Peyer's patch (tissue), 4 donors: ENCODE measurements at regions not wholly inside any gene's neighbourhood (a gene's known extent, or its start where the extent isn't known, plus 50 kb on each side); places are given as distances from the start of the nearest gene placed in this dataset.
"Not testable (repeated sequence)": the region's sequence is repeated elsewhere in the genome, so short reads cannot be mapped to it uniquely, and the experiment has no call there.

ENCODE experiments used
- DNase-seq, 3 donors: peaks; one replicate each; pipeline ENCODE4 v3.0.0-alpha.2; 2017 to 2019
- H3K27ac ChIP-seq, 4 donors: fragments of 200-600 bp; sonication (generic); one replicate each; pipeline ENCODE4 v1.5.1; 2016 to 2019
- H3K27me3 ChIP-seq, 2 donors: fragments of 200-600 bp; sonication (generic); one replicate each; pipeline ENCODE4 v1.5.1; 2019
- H3K36me3 ChIP-seq, 3 donors: fragments of 200-600 bp; sonication (generic); one replicate each; pipeline ENCODE4 v1.5.1; 2016 to 2019
- H3K4me1 ChIP-seq, 4 donors: fragments of 200-600 bp; sonication (generic); one replicate each; pipeline ENCODE4 v1.5.1; 2016 to 2019
- H3K4me3 ChIP-seq, 4 donors: fragments of 200-600 bp; sonication (generic); 1 replicate in 3 of 4; 2 replicates in 1 of 4; pipeline ENCODE4 v1.5.1; 2016 to 2019; ENCODE audit warnings: mild to moderate bottlenecking in 1 of 4
- H3K9me3 ChIP-seq, 4 donors: fragments of 200-600 bp; sonication (generic); one replicate each; pipeline ENCODE4 v1.5.1; 2016 to 2019; ENCODE audit warnings: mild to moderate bottlenecking in 1 of 4
- POLR2A ChIP-seq, 2 donors: fragments of 450-650 bp; IDR thresholded peaks; one replicate each; pipeline ENCODE4 v1.5.1; 2017; ENCODE audit warnings: antibody characterized with exemption in 2 of 2, mild to moderate bottlenecking in 2 of 2, moderate library complexity in 2 of 2
- TF ChIP-seq, protein P1 (sequence below), 6 experiments: fragments of 450-650 bp in 4 of 6; fragments of 200-600 bp in 2 of 6; sonication (generic) in 1 of 6; IDR thresholded peaks; one replicate each; pipeline ENCODE4 v1.5.1; 2017 to 2019; ENCODE audit warnings: antibody characterized with exemption in 6 of 6, mild to moderate bottlenecking in 3 of 6, moderate library complexity in 1 of 6

DNA sequence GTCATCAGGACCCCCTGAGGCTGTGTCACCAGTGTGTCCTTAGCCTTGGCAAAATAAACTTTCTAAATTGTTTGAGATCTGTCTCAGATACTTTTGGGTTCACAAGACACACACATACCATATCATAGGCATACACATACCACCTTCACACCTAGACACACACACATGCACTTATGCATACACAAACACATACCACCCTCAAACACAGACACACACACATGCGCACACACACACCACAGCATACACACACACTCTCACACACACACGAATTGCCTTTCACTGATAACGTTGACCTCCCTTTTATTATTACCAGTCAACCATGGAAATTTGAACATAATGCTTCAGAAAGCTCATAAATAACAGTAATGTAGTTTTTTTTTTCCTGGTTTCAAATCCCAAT, 108.6 kb upstream of the MYLIP start:
- Histone ChIP-seq H3K36me3 (no peaks in the 10 kb centered on the region), H3K9me3 (no peaks in the 10 kb centered on the region), H3K27ac (no peak overlapping the region), H3K27me3 (no peaks in the 10 kb centered on the region), H3K4me3 (no peak overlapping the region), H3K4me1 (no peaks in the 10 kb centered on the region)
- no peak for DNase-seq
- TF ChIP-seq, protein P1, sequence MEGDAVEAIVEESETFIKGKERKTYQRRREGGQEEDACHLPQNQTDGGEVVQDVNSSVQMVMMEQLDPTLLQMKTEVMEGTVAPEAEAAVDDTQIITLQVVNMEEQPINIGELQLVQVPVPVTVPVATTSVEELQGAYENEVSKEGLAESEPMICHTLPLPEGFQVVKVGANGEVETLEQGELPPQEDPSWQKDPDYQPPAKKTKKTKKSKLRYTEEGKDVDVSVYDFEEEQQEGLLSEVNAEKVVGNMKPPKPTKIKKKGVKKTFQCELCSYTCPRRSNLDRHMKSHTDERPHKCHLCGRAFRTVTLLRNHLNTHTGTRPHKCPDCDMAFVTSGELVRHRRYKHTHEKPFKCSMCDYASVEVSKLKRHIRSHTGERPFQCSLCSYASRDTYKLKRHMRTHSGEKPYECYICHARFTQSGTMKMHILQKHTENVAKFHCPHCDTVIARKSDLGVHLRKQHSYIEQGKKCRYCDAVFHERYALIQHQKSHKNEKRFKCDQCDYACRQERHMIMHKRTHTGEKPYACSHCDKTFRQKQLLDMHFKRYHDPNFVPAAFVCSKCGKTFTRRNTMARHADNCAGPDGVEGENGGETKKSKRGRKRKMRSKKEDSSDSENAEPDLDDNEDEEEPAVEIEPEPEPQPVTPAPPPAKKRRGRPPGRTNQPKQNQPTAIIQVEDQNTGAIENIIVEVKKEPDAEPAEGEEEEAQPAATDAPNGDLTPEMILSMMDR (IDR thresholded peaks at IDR 0.05), result no peak
- TF ChIP-seq POLR2A (IDR thresholded peaks at IDR 0.05), result no peak

DNA sequence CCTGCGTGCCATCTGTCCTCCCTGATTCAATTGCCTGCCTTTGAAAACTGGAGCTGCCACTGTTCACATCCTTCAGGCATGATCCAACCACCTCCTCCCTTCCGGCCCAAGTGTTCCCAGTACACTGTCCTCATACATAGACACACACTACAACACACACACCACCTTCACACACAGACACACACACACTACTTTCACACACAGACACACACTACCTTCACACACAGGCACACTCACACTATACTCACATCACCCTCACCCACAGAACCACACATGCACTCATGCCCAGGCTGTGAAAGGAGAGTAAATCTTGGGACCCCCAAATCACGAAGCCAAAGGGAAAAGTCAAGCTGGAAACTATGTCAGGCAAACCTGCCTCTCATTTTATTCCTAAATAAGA, 109.4 kb upstream of the MYLIP start:
- DNase-seq, result no peak
- Histone ChIP-seq H3K4me1 (no peaks in the 10 kb centered on the region), H3K27ac (no peak overlapping the region), H3K4me3 (no peak overlapping the region), H3K27me3 (no peaks in the 10 kb centered on the region), H3K36me3 (no peaks in the 10 kb centered on the region), H3K9me3 (no peaks in the 10 kb centered on the region)
- no peak for TF ChIP-seq POLR2A (IDR thresholded peaks at IDR 0.05)
- TF ChIP-seq, protein P1 (IDR thresholded peaks at IDR 0.05), result no peak

DNA sequence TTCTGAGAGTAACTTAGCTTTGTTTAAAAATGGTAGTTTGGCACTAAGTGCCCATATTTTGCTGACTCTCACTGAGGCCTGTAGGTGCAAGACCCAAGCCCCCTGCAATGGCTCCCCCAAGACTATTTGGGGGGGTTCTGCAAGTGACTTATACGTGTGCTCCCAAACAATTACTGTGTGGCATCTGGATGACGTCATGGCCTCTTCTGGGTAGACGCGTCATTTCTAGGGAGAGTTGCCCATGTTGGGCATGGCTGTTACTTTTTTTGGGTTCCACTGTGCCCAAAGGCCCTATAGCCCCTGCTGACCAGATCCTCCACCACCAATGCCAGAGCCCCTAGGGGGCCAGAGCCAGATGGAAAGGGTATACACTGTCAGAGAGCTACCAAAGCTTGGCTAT, 110.3 kb upstream of the MYLIP start:
- TF ChIP-seq, protein P1 (IDR thresholded peaks at IDR 0.05), result no peak
- TF ChIP-seq POLR2A (IDR thresholded peaks at IDR 0.05), result no peak
- H3K27ac ChIP-seq, result no peak overlapping the region
- H3K4me1 ChIP-seq, result no peaks in the 10 kb centered on the region
- no peaks in the 10 kb centered on the region for H3K36me3 ChIP-seq
- H3K27me3 ChIP-seq, result no peaks in the 10 kb centered on the region
- no peak overlapping the region for H3K4me3 ChIP-seq
- no peak for DNase-seq
- H3K9me3 ChIP-seq, result no peaks in the 10 kb centered on the region

DNA sequence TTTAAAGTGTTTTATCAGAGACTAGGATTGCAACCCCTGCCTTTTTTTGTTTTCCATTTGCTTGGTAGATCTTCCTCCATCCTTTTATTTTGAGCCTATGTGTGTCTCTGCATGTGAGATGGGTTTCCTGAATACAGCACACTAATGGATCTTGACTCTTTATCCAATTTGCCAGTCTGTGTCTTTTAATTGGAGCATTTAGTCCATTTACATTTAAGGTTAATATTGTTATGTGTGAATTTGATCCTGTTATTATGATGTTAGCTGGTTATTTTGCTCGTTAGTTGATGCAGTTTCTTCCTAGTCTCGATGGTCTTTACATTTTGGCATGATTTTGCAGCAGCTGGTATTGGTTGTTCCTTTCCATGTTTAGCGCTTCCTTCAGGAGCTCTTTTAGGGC, 114.6 kb upstream of the MYLIP start:
- H3K9me3 ChIP-seq, H3K36me3 ChIP-seq, H3K27me3 ChIP-seq, H3K4me1 ChIP-seq, H3K27ac ChIP-seq, H3K4me3 ChIP-seq, DNase-seq: not testable (repeated sequence)

DNA sequence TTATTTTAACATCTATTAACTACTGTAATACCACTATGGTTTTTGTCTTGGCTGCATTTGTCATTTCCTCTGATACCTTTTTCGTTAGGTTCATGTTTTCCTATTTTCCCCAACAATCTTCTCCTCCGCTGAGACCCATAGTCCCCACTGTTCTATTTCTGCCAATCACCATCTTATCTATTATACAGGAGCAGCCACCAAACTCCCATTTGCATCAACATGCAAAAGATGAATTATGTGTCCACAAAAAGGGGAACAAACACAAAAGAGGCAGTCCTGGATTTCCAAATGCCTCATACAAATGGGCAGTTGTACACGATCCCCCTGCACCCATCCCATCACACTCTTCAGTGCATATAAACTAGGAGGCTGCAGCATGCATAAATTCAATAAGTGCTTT, 121.7 kb upstream of the MYLIP start:
- no peak for TF ChIP-seq POLR2A (IDR thresholded peaks at IDR 0.05)
- TF ChIP-seq, protein P1 (IDR thresholded peaks at IDR 0.05), result no peak
- H3K4me3 ChIP-seq, result no peak overlapping the region
- H3K4me1 ChIP-seq, result no peaks in the 10 kb centered on the region
- no peaks in the 10 kb centered on the region for H3K9me3 ChIP-seq
- DNase-seq, result no peak
- H3K27me3 ChIP-seq, result no peaks in the 10 kb centered on the region
- no peak overlapping the region for H3K27ac ChIP-seq
- no peaks in the 10 kb centered on the region for H3K36me3 ChIP-seq

DNA sequence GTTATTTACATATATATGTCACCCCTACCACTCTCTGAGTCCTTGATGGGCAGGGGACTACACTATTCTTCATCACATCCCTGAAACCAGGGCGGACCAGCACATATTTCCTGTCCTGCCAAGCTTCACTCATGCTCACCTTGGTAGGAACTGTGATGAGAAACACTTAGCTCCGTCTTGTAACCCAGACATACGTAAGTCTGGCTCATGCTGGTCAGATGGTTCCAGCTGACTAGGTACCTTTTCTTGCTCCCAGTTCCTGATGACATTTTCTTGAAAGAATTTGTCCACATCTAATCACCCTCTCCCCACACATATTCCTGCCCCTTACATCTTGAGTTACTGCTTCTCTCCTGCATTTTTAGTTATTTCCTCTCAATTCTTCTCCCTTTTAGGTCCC, 122.2 kb upstream of the MYLIP start:
- Histone ChIP-seq H3K36me3 (no peaks in the 10 kb centered on the region), H3K27ac (no peak overlapping the region), H3K4me3 (no peak overlapping the region), H3K27me3 (no peaks in the 10 kb centered on the region), H3K4me1 (no peaks in the 10 kb centered on the region), H3K9me3 (no peaks in the 10 kb centered on the region)
- no peak for DNase-seq
- TF ChIP-seq POLR2A (IDR thresholded peaks at IDR 0.05), result no peak
- TF ChIP-seq, protein P1 (IDR thresholded peaks at IDR 0.05), result no peak
